ENCODE measurements at regions not wholly inside any gene's neighbourhood (a gene's known extent, or its start where the extent isn't known, plus 50 kb on each side); places are given as distances from the start of the nearest gene placed in this dataset.
"Not testable (repeated sequence)": the region's sequence is repeated elsewhere in the genome, so short reads cannot be mapped to it uniquely, and the experiment has no call there.

DNA sequence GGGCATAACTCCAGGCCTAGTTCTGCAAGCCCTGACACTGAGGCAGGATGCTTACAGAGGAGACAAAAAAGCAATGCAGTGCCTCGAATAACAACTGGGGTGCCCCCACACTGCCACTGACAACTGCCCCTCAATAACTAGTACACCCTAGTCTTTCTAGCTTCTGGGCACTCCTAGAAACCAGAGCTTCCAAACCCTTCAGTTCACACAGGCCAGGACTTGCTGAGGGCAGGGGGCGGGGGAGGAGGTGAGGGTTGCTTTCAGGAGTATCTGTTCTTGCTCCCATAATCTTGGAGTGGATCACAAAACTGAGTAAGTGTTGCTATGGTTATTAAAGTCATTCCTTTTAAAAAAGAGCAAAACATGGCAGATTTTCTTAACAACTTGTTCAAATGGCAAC is 333.1 kb downstream of the BCL2L11 start:
- DNase-seq = not testable (repeated sequence)

DNA sequence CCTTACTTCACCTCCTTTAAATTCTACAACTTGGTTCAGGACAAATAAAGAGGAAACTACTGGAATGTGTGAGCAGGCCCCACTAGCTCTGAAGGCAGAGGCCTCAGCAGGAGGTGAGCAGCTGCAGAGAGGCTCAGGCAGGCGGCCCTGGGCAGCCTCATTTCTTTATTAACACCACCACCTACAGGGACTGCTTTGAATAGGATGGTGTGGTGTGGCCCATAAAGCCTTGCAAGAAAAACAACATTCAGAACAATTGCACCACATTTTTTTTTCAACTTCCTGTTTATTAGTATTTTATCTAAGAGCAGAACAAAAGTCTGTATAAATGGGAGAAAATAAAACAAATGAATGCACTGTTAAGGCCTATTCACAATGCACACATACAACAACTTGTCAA is 333.7 kb downstream of the BCL2L11 start:
- peak; percentile 64 for DNase-seq

GRCh38 chr2:111455016-111456015 is 334.6 kb downstream of the BCL2L11 start:
- not testable (repeated sequence) for DNase-seq

DNA sequence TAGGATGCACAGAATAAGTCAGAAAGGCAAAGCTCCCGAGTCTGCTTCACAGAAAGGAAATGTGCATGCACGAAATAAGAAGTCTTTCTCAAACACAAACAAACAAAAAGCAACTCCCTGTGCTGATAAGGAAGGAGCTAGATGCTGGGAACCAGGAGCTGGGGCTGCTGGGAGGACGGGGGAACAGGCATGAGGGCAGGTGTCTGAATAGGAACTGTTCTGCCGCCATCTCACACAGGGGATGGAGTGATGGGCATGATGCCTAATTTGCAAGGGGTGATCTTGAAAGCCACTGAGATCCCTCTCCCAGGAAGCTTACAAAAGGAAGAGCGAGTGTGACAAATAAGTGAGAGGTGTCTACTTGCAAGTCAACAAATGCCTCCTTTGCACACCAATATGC is 336.5 kb downstream of the BCL2L11 start:
- not testable (repeated sequence) for DNase-seq

- DNase-seq = peak; percentile 56
These were observed 340.2 kb downstream of the BCL2L11 start for GRCh38 chr2:111460901-111461300.

DNA sequence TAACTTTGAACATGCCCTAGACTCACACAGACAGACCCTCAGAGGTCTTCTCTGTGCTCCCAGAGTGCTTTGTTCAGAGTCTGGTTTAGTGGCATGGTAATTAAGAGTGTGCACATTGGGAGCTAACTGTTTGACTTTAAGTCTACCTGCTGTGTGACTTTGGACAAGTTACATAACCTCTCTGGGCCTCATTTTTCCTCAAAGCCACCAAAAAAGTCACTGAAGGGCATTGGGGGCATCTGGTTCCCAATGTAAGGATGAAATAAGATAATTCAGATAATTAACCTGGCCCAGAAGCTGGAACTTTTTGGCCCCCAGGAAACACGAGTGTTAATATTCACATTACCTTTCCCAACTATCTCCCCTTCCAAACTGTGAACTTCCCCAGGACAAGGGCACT is 341.1 kb downstream of the BCL2L11 start:
- not testable (repeated sequence) for DNase-seq

DNA sequence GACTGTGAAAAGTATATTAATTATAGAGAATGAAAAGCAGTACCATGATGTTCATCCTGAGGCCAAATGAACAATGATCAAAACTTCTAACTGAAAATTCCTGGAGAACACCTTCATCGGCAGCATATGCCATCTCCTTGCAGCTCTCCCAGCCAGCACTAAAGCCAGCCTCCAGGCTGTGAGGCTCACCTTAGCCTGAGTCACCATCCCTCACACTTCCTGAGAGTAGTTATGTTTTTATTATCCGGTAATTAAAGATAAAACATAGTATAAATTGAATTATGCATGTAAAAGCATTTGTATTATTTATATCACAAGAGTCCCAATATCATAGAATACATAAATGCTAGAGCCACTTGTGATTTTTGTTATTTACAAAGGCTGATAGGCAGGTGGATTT is 341.9 kb downstream of the BCL2L11 start:
- DNase-seq = not testable (repeated sequence)

GRCh38 chr2:111463238-111463848 is 342.6 kb downstream of the BCL2L11 start:
- not testable (repeated sequence) for DNase-seq

DNA sequence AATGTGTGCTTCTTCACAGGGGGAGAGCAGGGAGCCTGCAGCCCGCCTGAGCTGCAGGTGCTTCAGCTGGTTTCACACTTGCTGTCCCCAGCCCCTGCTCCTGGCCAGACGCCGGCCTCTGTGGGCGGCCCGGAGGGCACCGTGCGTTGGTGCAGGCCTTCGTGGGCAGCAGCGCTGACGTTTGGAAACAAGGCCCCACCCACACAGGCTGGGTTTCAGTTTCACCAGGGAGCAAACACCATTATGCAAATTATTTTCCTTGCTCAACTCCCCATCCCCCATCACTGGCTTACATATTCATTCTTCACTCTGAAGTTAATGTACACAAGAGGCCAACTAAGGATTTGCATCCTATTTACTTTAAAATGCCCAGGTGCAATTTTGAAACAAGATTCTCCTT is 343.2 kb downstream of the BCL2L11 start:
- DNase-seq = not testable (repeated sequence)

DNA sequence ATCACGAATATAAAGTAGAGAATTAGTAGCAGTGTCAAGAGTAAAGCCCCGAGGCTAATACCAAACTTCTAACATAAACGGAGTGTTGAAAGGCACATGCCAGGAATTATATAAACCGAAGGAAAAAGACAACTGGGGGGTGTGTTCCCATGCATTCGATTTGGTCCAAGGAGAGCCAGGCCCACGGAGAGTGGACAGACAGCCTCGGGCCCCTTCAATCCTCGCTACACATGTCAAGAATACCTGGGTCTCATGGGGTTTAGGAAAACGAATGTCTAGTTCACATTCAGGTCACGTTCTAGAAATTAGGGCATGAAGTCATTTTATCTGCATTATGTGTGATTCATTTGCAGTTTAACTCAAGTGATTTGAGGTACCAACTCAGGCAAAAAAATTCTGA is 343.7 kb downstream of the BCL2L11 start:
- not testable (repeated sequence) for DNase-seq

- DNase-seq = not testable (repeated sequence)
These were observed 344.8 kb downstream of the BCL2L11 start for GRCh38 chr2:111465521-111465920.

- DNase-seq = not testable (repeated sequence)
These were observed 346.0 kb downstream of the BCL2L11 start for GRCh38 chr2:111466744-111467143.

DNA sequence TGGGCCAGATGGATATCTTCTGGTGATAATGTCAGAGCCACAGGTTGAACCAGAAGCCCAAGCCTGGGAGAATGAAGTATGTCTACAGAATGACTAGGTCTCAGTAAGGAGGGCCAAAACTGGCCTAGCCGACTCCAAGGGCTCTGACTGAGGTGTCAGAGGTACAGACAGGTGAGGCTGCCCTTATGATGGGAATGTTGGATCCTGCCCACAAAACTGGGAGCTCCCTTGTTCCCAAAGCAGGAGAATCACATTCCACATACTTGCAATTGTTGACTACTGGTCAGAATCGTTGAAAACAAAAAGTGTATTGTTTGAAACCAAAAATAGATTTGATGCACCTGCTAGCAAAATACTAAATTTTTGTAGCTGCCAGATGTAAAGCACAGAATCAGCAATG is 350.2 kb downstream of the BCL2L11 start:
- DNase-seq = not testable (repeated sequence)

DNA sequence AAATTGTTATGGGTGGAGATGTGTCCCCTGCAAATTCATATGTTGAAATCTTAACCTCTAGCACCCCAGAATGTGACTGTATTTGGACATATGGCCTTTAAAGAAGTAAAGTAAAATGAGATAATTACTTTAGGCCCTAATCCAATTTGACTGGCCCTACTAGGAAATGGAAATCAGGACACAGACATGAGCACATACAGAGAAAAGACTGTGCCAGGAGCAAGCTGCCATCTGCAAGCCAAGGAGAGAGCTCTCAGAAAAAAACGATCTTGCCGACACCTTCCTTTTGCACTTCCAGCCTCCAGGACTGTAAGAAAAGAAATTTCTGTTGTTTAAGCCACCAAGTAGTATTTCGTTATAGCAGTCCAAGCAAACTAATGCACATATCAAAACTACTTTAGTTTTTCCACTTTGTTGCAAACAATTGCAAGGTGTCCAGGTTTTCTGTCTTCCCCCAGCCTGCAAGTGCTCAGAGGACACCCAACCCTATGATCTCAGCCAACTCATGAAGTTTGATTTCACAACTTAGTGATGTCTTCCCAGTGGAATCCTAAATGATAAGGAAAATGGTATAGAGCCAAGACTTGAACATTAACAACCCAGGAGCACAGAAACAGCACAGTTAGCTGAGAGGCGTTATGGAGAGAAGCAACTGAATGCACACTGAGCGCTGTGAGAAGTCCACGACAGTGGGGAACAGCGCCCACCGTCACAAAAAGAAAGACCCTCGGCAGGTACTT is 351.2 kb downstream of the BCL2L11 start:
- not testable (repeated sequence) for DNase-seq

- DNase-seq = not testable (repeated sequence)
These were observed 352.2 kb downstream of the BCL2L11 start for GRCh38 chr2:111472844-111473403.

DNA sequence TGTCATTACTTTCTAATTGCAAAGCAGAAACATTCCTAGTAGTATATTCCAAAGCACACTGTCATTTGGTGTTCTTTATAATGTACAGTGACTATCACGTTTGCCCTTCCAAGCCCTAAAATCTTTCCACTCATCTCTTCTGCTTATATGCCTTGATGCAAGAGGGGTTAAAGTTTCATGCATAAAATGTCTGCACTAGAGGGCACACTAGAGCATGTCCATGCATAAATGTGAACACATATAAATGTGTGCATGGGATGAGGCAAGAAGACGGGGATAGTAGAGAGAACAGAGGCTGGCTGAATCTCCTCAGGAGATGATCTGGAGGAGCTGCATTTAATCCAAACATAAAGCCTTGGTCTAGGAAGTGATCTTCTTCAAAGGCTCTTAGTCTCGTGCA is 352.8 kb downstream of the BCL2L11 start:
- DNase-seq = not testable (repeated sequence)

DNA sequence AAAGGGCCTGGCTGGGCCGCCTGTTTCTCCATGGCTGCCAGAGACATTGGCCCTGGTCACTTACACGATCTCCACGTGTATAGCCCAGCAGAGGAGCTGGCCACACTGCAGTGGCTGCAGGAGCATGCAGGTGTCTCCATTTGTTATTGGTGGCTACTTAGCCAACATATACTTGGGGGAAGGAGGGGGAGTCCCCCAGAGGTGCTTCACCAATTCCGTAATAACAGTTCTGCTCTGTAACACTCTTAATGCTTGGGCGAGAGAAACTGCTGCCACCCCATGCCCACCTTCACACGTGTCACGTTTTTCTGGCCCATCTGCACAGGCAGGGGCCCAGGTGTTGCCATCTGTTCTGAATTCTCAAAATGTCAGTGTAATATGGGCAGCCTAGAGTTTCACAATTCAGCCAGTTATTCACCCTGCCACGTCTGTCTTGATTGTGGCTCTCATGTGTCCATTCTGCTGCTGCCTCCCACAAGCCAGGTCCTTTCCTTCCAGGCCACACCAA is 353.5 kb downstream of the BCL2L11 start:
- DNase-seq = not testable (repeated sequence)

DNA sequence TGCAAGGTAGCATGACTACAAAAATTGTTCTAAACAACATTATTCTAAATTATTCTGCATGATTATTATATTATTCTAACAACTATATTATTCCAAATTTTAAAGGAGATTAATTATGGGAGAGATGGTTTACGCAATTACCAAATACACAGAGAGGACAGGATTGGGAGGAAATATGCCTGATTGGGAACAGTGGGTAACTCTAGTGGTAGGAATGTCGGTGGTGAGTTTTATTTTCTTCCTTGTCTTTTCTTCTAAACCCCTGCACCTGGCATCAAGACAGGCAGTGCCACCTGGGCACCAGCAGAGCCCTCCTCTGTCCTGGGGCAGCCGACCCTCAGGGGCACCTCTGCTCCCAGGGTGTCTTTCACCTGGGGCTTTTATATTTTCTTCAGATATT is 357.6 kb downstream of the BCL2L11 start:
- not testable (repeated sequence) for DNase-seq

DNA sequence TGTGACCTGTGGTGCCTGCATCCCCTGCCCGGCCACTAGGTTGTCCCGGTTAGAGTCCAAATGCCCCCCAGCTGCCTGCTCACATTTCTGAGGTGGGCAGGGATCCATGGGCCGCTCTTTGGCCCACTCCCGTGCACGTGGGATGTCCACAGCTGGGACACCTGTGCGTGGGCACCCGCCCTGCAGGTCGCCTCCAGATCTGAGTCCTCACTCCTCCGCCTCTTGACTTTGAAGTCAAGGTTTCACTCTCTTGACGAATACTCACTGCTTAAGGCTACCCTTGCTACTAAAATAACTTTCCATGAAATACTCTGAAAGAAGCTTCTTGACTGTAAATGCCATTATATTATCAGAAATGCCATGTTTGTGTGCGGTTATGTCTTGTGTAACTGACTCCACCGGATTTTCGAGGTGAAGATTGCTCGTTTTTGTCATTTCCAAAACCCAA is 358.2 kb downstream of the BCL2L11 start:
- DNase-seq = peak; percentile 37

DNA sequence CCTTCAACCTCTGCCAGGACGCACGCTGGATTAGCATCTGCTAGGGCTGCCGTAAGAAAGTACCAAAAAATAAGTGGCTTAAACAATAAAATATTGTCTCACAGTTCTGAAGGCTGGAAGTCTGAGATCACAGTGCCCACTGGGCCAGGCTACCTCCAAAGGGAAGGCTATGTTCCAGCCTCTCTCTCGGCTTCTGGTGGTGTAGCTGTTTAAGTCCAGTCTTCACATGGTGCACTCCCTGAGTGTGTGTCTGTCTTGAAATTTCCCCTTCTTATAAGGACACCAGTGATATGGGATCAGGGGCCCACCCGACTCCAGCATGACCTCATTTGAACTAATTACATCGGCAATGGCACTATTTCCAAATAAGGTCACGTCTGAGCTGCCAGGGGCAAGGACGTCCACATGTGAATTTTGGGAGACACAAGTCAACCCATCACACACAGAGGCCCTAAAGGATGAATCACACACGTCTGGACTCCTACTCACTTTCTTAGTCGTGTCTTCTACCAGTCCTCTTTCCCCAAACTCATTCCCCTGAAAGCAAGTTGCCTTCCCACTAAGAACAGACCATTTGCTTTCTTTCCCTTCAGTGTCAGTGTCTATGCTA is 359.4 kb downstream of the BCL2L11 start:
- not testable (repeated sequence) for DNase-seq

GRCh38 chr2:111480633-111481032 is 359.9 kb downstream of the BCL2L11 start:
- not testable (repeated sequence) for DNase-seq

DNA sequence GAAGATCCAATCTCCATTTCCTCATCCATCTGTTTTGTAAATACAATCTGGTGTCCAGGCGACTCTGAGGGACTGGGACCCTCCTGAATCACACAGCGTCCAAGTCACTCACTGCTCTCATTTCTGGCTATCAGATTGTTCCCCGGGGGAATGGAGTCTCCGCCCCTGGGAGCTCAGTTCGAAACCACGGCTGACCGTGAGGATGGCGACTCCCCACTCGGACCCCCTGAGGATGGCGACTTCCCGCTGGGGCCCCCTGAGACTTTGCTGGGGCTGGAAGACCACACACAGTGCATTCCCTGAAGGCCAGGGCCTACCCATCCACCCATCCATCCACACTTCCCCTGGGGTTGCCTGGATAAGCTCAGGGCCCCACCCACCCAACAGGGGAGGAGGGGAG is 360.5 kb downstream of the BCL2L11 start:
- not testable (repeated sequence) for DNase-seq
